ENCODE measurements at regions not wholly inside any gene's neighbourhood (a gene's known extent, or its start where the extent isn't known, plus 50 kb on each side); places are given as distances from the start of the nearest gene placed in this dataset.

DNA sequence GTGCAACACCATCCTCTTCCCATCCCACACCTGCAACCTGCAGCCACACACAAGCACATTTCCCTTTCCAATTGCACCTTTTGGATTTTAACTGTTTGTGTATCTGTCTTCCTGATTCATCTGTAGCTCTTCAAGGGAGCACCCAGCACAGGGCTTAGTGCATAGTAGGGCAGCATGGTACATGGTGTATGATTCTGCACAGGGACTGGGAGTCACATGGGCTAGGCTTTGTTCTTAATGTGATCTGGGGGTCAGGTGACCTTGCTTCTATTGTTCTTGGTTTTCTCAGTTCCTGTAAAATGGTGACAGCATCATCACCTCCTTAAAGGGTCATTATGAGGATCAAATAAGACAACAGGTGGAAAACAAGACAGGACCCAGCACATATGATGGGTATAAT is 419.3 kb downstream of the MATN1 start:
- TF ChIP-seq POLR2A (IDR thresholded peaks at IDR 0.05): no peak
- TF ChIP-seq CTCF (IDR thresholded peaks at IDR 0.05): no peak
- no peak for TF ChIP-seq EP300 (IDR thresholded peaks at IDR 0.05)
- no peak for DNase-seq
- Histone ChIP-seq H3K4me3 (no peak overlapping the region), H3K27ac (no peak overlapping the region), H3K9me3 (no peaks in the 10 kb centered on the region), H3K36me3 (no peaks in the 10 kb centered on the region), H3K27me3 (no peaks in the 10 kb centered on the region), H3K4me1 (ENCODE audit: insufficient read depth) (no peaks in the 10 kb centered on the region)
- intact Hi-C loops (cut with DNase I): no loop called here

DNA sequence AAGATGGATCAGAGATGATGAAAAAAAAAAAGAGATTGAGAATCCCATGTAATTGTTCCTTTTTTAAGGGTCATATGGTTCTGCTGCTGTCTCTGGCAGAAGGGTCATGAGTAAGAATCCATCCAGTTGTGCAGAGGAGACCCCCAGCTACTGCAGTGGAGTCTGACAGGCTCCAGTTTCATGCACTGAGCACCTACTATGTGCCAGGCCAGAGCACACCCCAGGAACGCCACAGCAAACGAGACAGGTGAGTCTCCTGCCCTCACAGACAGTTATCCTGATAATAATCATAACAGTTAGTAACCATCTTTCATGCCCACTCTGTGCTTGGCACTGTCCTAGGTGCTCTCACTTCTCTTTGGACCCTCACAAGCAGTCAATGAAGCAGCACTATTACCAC is 420.0 kb downstream of the MATN1 start:
- no peaks in the 10 kb centered on the region for H3K27me3 ChIP-seq
- 82 to 96% (median 88%) methylated on average over 2 of the region's 2 CpGs for WGBS, 3 donors
- TF ChIP-seq POLR2A (IDR thresholded peaks at IDR 0.05): no peak
- TF ChIP-seq CTCF (IDR thresholded peaks at IDR 0.05): no peak
- no peak for TF ChIP-seq EP300 (IDR thresholded peaks at IDR 0.05)
- no peak overlapping the region for H3K4me3 ChIP-seq
- intact Hi-C loops (cut with DNase I): no loop called here
- H3K27ac ChIP-seq: no peak overlapping the region
- no peak for DNase-seq
- H3K36me3 ChIP-seq: no peaks in the 10 kb centered on the region
- H3K9me3 ChIP-seq: no peaks in the 10 kb centered on the region
- no peaks in the 10 kb centered on the region for H3K4me1 ChIP-seq (ENCODE audit: insufficient read depth)

GRCh38 chr1:30302858-30303257 is 420.5 kb downstream of the MATN1 start:
- TF ChIP-seq POLR2A (IDR thresholded peaks at IDR 0.05) (no peak), CTCF (IDR thresholded peaks at IDR 0.05) (no peak), EP300 (IDR thresholded peaks at IDR 0.05) (no peak)
- intact Hi-C loops (cut with DNase I): no loop called here
- H3K36me3 ChIP-seq: no peaks in the 10 kb centered on the region
- no peaks in the 10 kb centered on the region for H3K27me3 ChIP-seq
- no peak for DNase-seq
- H3K27ac ChIP-seq: no peak overlapping the region
- no peaks in the 10 kb centered on the region for H3K4me1 ChIP-seq (ENCODE audit: insufficient read depth)
- H3K4me3 ChIP-seq: no peak overlapping the region
- no peaks in the 10 kb centered on the region for H3K9me3 ChIP-seq
- 12 to 22% (median 13%) methylated on average over 5 of the region's 5 CpGs for WGBS, 3 donors

DNA sequence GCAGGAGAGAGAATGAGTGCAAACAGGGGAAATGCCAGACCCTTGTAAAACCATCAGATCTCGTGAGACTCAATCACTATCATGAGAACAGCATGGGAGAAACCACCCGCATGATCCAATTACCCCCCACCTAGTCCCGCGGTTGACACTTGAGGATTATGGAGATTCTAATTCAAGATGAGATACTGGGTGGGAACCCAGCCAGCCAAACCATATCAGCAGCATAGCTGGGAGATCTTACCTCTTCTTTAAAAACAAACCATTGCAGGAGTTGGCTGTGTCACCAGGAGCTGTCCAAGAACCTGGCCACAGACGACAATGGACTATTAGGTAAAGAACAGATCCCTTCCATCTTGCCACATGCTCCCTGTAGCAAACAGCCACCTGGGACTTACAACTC is 422.7 kb downstream of the MATN1 start:
- Histone ChIP-seq H3K4me3 (no peak overlapping the region), H3K9me3 (no peaks in the 10 kb centered on the region), H3K27me3 (no peaks in the 10 kb centered on the region), H3K36me3 (no peaks in the 10 kb centered on the region), H3K4me1 (ENCODE audit: insufficient read depth) (no peaks in the 10 kb centered on the region), H3K27ac (no peak overlapping the region)
- DNase-seq: no peak
- 84 to 88% (median 86%) methylated on average over 5 of the region's 5 CpGs for WGBS, 3 donors
- intact Hi-C loops (cut with DNase I): no loop called here
- TF ChIP-seq CTCF (IDR thresholded peaks at IDR 0.05): no peak
- no peak for TF ChIP-seq POLR2A (IDR thresholded peaks at IDR 0.05)
- no peak for TF ChIP-seq EP300 (IDR thresholded peaks at IDR 0.05)

- H3K4me1 ChIP-seq (ENCODE audit: insufficient read depth): no peaks in the 10 kb centered on the region
- no peak for TF ChIP-seq EP300 (IDR thresholded peaks at IDR 0.05)
- TF ChIP-seq CTCF (IDR thresholded peaks at IDR 0.05): no peak
- no peak for TF ChIP-seq POLR2A (IDR thresholded peaks at IDR 0.05)
- no peaks in the 10 kb centered on the region for H3K27me3 ChIP-seq
- H3K4me3 ChIP-seq: no peak overlapping the region
- 90 to 97% (median 94%) methylated on average over 2 of the region's 2 CpGs for WGBS, 3 donors
- DNase-seq: no peak
- no peak overlapping the region for H3K27ac ChIP-seq
- H3K36me3 ChIP-seq: no peaks in the 10 kb centered on the region
- peaks cover 0 to 4% of the 10 kb centered on the region in 2 donors for H3K9me3 ChIP-seq
- intact Hi-C loops (cut with DNase I): no loop called here
These were observed 424.0 kb downstream of the MATN1 start for GRCh38 chr1:30299393-30299792.

Data from ovary (tissue), 7 donors.